Sigmoid colon (tissue), 4 donors: ENCODE measurements at regions not wholly inside any gene's neighbourhood (a gene's known extent, or its start where the extent isn't known, plus 50 kb on each side); places are given as distances from the start of the nearest gene placed in this dataset.

Source experiments
- CTCF ChIP-seq, 4 experiments: fragments of 450-650 bp in 3 of 4; fragments of 200-600 bp in 1 of 4; IDR thresholded peaks; one replicate each; pipeline ENCODE4 v1.5.1; 2016 to 2019; ENCODE audit warnings: antibody characterized with exemption in 4 of 4, mild to moderate bottlenecking in 3 of 4, moderate library complexity in 2 of 4
- EP300 ChIP-seq, 4 donors: sonication (generic); formaldehyde crosslinking; IDR thresholded peaks; one replicate each; pipeline ENCODE4 v1.6.1; 2017; ENCODE audit warnings: antibody characterized with exemption in 4 of 4
- POLR2AphosphoS5 ChIP-seq, 4 donors: sonication (generic); formaldehyde crosslinking; IDR thresholded peaks; one replicate each; pipeline ENCODE4 v1.6.1; 2017; ENCODE audit warnings: antibody characterized with exemption in 4 of 4

GRCh38 chr2:191533693-191534180 lies 144.2 kb upstream of the NABP1 start:
- TF ChIP-seq POLR2AphosphoS5 (IDR thresholded peaks at IDR 0.05): no peak
- TF ChIP-seq EP300 (IDR thresholded peaks at IDR 0.05): no peak
- no peak for TF ChIP-seq CTCF (IDR thresholded peaks at IDR 0.05)
